ENCODE measurements at regions not wholly inside any gene's neighbourhood (a gene's known extent, or its start where the extent isn't known, plus 50 kb on each side); places are given as distances from the start of the nearest gene placed in this dataset.
"Not testable (repeated sequence)": the region's sequence is repeated elsewhere in the genome, so short reads cannot be mapped to it uniquely, and the experiment has no call there.

DNA sequence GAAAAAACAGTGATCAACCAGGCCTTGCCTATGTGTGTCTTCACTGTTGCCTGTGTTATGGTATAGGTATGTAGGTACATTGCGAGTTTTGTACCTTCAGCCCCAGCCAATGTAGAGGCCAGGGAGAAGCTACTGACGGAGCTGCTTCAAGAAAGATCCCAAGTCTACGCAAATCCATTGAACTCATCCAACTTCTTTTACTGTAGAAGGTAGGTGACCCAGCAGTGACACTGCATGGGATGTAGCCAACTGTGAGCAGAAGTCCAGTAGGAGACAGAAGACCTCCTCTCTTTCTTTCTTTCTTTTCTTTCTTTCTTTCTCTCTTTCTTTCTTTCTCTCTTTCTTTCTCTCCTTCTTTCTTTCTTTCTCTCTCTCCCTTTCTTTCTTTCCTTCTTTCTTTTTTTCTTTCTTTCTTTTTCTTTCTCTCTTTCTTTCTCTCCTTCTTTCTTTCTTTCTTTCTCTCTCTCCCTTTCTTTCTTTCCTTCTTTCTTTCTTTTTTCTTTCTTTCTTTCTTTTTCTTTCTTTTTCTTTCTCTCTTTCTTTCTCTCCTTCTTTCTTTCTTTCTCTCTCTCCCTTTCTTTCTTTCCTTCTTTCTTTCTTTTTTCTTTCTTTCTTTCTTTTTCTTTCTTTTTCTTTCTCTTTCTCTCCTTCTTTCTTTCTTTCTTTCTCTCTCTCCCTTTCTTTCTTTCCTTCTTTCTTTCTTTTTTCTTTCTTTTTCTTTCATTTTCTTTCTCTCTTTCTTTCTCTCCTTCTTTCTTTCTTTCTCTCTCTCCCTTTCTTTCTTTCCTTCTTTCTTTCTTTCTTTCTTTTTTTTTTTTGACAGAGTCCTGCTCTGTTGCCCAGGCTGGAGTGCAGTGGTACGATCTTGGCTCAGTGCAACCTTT is 88.7 kb upstream of the NCK2 start:
- H3K9me3 ChIP-seq, H3K4me3 ChIP-seq, H3K36me3 ChIP-seq, H3K27me3 ChIP-seq, DNase-seq: not testable (repeated sequence)

DNA sequence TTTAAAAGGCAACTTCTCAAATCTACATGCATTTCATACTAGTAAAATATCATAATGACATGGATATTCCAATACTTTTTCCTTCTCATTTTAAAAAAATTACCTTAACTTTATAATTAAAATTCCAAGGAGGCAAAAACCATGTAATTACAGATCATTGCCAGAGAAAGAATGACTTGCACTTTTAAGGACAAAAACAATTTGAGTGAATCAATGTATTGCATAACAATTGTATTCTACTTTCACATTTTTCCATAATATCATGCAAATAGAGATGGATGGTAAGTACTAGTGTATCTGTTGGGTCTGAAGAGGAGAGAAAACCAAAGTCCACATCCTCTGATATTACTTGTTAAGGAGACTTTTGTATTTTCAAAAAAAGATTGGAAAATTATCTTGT is 89.5 kb upstream of the NCK2 start:
- Histone ChIP-seq H3K4me3 (no peak overlapping the region), H3K36me3 (no peaks in the 10 kb centered on the region), H3K9me3 (no peaks in the 10 kb centered on the region), H3K27me3 (no peaks in the 10 kb centered on the region)
- DNase-seq, result no peak

DNA sequence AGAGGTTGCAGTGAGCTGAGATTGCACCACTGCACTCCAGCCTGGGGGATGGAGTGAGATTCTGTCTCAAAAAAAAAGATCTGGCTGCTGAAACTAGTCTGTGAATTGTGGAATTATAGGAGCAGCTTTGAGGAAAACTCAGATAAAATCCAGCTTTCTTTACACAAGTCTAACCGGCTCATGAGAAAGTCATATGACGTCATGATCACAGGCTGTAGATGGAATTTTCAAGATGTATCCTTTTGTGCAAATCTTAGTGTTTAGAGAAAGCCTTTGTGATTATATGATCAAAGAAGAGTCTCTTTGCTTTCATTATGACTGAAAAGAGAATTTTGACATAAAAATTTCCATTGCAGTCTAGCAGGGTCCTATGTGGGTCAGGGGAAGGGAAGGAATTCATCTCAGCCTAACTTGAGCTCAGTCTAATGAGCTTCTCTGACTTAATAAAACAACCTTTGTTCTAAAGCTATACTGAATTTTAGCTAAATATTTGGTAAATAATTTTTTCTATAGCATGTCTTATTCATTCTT is 90.2 kb upstream of the NCK2 start:
- H3K4me3 ChIP-seq, result no peak overlapping the region

DNA sequence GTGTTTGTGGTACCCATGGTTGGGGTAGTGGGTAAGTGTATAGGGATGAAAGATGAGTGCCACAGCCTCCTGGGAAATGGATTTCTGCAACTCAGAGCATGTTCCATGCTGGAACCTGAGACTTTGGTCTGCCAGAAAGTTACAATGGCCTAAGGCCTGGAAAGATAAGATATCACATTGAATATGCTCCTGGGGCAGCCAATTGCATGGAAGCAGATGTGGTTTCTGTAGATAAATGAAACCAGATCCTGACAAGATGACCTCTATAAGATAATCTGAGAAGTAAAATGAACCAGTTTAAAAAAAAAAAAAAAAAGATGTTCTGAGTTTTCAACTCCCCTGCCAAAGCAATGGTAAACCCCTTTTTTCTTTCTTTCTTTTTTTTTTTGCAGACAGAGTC is 91.4 kb upstream of the NCK2 start:
- Histone ChIP-seq H3K4me3 (no peak overlapping the region), H3K9me3 (no peaks in the 10 kb centered on the region), H3K27me3 (no peaks in the 10 kb centered on the region), H3K36me3 (no peaks in the 10 kb centered on the region)
- DNase-seq, result no peak

More for the DNA sequence above, 90.2 kb upstream of the NCK2 start:
- Histone ChIP-seq H3K36me3 (no peaks in the 10 kb centered on the region), H3K9me3 (no peaks in the 10 kb centered on the region), H3K27me3 (no peaks in the 10 kb centered on the region)
- DNase-seq, result no peak

DNA sequence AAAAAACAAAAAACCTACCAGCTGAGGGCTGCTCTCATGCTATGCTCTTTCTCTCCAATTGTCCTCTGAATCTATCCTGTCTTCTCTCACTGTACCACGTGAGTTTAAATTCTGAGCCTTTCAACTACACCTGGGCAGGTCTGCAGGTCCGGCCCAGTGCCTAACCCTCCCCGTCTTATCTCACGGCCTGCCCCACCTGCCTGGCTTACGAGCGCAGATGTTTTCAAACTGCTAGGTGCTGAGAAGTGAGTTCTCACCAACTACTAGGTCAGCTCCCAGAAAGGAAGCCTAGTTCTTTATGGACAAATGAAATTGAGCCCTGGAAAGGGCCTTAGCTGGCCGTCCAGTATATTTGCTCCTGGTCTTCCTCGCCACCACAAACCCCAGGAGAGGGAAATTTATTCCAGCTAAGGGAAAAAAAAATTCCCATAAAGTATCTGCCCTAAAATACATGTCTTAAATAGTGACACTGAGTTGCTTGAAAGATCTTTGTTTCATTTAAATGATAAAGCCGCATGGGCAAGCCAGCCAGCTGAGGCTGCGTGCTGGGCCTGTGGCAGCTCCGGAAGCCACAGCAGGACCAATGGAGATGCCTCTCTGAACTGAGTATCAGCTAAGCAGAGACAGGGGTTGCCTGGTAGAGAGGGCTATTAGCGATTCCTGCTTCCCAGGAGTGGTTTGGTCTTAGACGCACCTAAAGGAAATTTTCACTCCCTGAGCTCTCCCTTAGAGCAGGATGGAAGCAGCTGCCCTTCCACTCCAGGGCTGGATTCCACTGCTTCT is 92.5 kb upstream of the NCK2 start:
- no peaks in the 10 kb centered on the region for H3K9me3 ChIP-seq
- DNase-seq, result no peak
- H3K4me3 ChIP-seq, result no peak overlapping the region
- H3K27me3 ChIP-seq, result no peaks in the 10 kb centered on the region
- H3K36me3 ChIP-seq, result no peaks in the 10 kb centered on the region

DNA sequence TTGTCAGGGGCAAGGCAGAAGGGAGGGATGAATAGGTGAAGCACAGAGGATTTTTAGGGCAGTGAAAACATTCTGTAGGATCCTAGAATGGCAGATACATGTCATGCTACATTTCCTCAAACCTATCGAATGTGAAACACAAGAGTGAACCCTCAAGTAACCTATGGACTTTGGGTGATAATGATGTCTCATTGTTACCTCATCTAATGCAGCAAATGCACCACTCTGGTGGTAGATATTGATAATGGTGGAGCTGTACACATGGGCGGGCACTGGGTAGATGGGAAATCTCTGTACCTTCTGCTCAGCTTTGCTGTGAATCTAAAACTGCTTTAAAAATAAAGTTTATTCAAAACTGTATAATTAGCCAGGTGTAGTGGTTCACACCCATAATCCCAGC is 95.2 kb upstream of the NCK2 start:
- Histone ChIP-seq H3K36me3 (no peaks in the 10 kb centered on the region), H3K4me3 (no peak overlapping the region), H3K27me3 (no peaks in the 10 kb centered on the region), H3K9me3 (no peaks in the 10 kb centered on the region)
- DNase-seq, result no peak

DNA sequence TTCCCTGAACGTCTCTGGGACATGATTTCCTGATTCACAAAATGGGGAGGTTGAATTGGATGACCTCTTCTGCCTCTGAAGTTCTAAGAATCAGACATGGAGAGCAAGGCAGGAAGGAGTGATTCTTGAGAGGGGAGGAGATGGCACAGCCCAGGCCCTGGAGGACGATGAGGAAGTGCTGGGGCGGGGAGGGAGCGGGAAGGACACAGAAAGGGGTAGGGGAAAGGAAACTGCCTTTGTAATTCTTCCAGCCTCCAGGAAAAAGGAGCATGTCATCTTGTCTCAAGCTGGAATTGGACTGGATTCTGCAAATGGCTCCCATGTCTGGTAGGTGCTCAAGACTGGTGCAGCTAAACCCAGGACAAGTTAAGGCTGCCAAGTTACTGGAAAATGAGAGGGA is 97.0 kb upstream of the NCK2 start:
- Histone ChIP-seq H3K27me3 (no peaks in the 10 kb centered on the region), H3K4me3 (no peak overlapping the region), H3K36me3 (no peaks in the 10 kb centered on the region), H3K9me3 (no peaks in the 10 kb centered on the region)
- no peak for DNase-seq

DNA sequence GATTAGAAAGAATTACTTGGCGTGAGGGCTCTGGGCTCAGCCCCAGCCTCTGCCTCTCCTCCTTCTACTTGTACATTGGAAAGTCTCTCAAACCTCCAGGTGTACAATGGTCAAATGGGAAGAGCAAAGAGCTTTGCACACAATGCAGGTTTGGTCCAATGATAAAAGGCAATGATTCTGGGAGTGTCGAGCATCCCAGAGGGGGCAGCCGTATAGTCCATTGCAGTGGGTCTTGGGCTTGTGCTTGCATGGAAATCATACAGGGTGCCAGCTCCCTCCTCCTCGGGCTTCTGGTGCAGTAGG is 98.0 kb upstream of the NCK2 start:
- Histone ChIP-seq H3K9me3 (no peaks in the 10 kb centered on the region), H3K36me3 (no peaks in the 10 kb centered on the region), H3K4me3 (no peak overlapping the region), H3K27me3 (no peaks in the 10 kb centered on the region)
- DNase-seq, result no peak

DNA sequence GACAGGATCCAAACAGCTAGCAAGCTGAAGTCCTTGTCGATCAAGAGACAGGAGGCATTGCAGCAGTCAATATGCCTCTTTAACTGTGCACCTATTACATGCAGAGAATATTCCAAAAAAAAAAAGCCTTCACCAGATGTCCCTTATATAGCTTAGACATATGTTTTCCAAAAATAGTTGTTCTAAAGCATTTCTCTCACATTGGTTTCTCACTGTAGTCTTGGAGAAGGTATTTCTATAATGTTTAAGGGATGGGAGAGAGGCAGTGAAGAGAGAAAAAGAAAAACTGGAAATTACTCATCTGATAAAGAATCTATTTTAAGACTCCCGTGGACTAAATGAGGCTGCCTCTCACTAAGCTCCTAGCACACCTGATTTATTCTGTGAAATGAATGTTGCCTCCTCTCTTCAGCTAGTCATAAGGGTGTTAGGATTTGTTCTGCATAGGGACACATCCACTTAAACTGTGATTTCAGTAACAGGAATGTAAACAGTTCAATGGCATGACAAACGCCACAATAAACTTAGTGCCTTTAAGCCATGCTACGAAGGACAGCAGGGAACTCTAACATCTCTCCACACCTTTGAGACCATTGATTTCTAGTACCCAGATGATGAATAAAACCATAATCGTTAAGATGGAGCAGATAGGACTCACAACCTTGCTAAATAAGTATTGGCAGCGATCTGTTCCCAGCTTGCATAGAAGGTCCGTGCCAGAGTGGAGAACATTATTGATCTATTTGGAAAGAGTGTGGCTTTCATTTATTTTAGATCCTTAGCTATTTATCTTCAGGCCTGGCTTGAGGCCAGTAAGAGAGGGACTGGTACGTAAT is 98.6 kb upstream of the NCK2 start:
- no peaks in the 10 kb centered on the region for H3K27me3 ChIP-seq
- H3K9me3 ChIP-seq, result no peaks in the 10 kb centered on the region
- no peak for DNase-seq
- no peak overlapping the region for H3K4me3 ChIP-seq
- no peaks in the 10 kb centered on the region for H3K36me3 ChIP-seq

DNA sequence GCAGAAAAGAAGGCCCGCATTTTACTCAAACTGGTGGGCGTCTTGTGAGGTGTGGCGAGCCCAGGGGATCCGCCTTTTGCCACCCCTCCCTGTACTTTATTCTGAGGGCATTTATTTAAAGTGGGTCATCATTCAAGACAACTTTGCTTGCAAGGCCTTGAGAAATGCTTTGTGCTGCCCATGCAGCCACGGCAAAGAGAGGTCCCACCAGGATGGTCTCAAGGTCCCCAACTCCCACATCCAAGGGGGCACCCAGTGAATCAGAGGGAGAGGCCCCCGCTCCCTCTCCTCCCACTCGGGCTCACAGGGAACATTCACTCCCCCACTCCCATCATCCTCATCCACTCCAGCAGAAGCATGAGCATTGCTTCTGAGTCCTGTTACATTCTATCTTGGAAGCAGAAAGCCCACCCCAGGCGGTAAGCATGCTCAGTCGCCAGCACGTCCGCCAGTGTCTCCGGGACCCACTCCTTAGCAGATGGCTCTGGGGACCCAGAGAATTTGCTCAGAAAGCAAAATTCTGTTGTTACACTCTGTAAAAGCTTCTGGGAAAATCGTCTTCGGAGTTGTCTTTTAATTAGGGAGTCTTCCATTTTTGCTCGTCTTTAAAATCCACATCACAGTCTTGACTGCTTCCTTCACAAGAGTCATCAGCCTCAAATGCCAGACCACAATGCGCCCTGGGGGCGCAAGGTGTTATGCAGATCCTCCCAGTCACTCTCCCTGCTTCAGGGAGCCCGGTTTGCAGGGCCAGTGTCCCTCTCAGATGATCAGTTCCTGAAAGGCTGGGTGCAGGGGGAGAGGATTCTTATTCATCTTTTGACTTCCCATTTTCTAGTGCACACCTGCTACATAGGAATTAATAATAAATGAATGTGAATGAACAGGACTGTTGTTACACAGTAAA is 99.4 kb upstream of the NCK2 start:
- Histone ChIP-seq H3K27me3 (no peaks in the 10 kb centered on the region), H3K36me3 (no peaks in the 10 kb centered on the region), H3K4me3 (no peak overlapping the region), H3K9me3 (no peaks in the 10 kb centered on the region)
- DNase-seq, result no peak

DNA sequence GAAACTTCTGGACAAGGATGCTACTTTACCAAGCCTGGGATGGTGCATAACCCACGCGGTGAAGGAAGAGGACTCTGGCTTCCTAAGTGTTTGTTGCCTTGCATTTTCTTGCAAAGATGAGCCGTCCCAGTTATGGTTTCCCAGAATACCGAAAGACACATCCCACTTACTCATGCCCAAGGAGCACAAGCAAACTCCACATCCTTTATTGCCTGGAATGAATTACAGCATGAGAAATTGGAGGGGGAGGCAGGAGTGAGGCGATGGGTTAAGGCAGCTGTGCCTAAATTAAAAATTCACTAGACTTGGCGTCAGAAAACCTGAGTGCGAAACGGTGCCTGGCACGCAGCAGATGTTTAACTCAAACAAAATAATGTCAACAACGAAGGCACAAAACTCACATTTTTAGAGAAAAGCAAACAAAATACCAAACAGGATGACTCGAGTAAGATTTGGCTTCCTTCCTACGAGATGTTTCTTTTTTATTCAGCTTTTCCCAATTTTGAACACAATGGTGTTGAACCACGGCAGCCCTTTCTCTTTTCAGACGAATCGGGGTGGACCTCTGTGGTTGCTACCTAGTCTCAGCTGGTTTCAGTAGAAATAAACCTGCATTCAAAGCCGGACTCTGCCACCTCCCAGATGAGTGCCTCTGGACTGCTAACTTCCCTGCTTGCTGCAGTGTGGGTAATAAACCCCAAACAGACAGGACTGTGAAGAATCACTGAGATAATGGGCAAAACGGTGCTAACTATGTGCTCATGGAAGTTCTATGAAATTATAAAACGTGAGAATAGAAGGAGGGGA is 100.3 kb upstream of the NCK2 start:
- Histone ChIP-seq H3K36me3 (no peaks in the 10 kb centered on the region), H3K4me3 (peak overlapping the region; percentile 20), H3K9me3 (no peaks in the 10 kb centered on the region), H3K27me3 (no peaks in the 10 kb centered on the region)
- DNase-seq, result peak; percentile 52

DNA sequence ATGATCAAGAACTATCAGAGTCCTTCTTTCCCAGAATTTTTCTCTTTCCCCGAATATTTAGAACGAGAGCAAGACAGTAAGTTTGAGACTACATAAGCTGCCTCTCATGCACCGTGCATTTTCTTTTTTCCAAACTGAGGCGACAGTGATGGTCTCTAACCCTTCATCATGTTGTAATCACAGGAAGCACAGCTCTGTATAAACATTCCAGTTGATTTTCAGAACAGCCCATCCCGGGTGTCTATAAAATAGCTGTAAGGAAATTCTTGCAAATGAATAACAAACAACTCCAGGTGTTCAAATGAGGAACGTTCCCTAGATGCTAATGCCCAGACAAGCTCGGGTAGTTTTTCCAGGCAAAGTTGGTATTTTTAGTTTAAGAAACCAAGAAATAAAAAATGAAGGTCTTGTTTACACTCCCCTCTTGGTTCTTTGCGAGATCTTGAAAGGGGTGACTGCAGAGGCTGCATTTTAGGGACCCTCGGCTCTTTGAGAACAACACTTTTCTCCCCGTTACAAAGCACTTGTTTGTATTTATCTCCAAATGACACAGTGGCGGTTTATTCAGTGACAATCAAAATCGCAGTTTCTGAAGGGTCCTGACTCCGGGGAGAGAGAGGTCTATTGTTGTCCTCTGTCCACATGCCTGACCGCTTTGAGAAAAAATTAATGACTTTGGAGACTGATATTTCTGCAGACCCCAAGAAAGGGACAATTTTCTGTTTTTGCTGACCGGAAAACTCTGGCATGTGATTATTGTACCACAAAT is 101.1 kb upstream of the NCK2 start:
- H3K27me3 ChIP-seq, result no peaks in the 10 kb centered on the region
- H3K4me3 ChIP-seq, result peak overlapping the region; percentile 20
- DNase-seq, result no peak
- no peaks in the 10 kb centered on the region for H3K36me3 ChIP-seq
- no peaks in the 10 kb centered on the region for H3K9me3 ChIP-seq

DNA sequence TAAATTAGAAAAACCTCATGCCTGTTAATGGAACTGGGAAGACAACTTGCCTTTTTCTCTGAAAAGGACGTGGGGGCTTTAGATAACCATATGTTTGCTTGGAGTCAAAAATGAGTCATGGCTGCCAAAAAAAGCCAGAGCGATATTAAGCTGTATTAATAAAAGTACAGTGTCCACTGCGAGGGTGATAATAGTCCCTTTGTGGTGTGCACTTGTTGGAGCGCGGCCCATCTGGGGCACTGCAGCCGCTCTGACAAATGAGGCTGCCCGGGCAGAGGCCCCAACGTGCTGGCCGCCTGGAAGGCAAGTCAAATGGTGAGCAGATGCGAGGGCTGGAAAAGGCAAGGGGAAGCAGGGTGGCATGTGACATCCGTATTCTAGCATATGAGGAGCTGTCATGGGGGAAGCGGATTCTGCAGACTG is 103.3 kb upstream of the NCK2 start:
- no peak for DNase-seq

DNA sequence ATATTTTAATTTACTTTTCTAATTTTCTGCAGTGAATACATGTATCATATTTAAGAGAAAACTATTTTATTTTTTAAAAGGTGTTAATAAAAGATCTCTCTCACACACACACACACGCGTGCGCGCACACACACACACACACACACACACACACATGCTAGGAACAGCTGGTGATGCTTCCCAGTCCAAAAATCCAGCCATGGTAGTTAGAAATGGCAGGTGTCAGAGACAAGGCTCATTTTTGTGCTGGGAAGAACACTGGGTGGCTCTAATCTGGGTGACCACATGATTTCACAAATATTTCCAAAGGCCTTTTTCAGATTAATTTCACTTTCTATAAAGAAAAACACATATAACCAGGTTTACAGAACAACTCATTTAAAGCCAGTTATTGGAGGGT is 104.5 kb upstream of the NCK2 start:
- Histone ChIP-seq H3K4me3 (no peak overlapping the region), H3K27me3 (no peaks in the 10 kb centered on the region), H3K36me3 (no peaks in the 10 kb centered on the region), H3K9me3 (no peaks in the 10 kb centered on the region)
- DNase-seq, result no peak

More for the DNA sequence above, 103.3 kb upstream of the NCK2 start:
- Histone ChIP-seq H3K9me3 (no peaks in the 10 kb centered on the region), H3K36me3 (no peaks in the 10 kb centered on the region), H3K4me3 (no peak overlapping the region), H3K27me3 (no peaks in the 10 kb centered on the region)

Data from MG63 (cell line).